Esophagus squamous epithelium (tissue), 5 donors: ENCODE measurements at regions not wholly inside any gene's neighbourhood (a gene's known extent, or its start where the extent isn't known, plus 50 kb on each side); places are given as distances from the start of the nearest gene placed in this dataset.

ENCODE experiments used
- DNase-seq: peaks from one replicate; lab custom pipeline; 2025; lab: John Stamatoyannopoulos, UW
- H3K27ac ChIP-seq, 4 donors: fragments of 200-600 bp; sonication (generic); one replicate each; pipeline ENCODE4 v1.5.1; 2016 to 2019; ENCODE audit warnings: mild to moderate bottlenecking in 1 of 4
- H3K27me3 ChIP-seq, 4 donors: fragments of 200-600 bp; sonication (generic); 1 replicate in 3 of 4; 2 replicates in 1 of 4; pipeline versions ENCODE4 v1.5.1 to v1.6.0; 2017 to 2021; ENCODE audit warnings: antibody characterized with exemption in 1 of 4
- H3K36me3 ChIP-seq, 3 donors: fragments of 200-600 bp; sonication (generic); one replicate each; pipeline ENCODE4 v1.5.1; 2016 to 2019
- H3K4me1 ChIP-seq, 3 donors: fragments of 200-600 bp; sonication (generic); one replicate each; pipeline ENCODE4 v1.5.1; 2017 to 2019
- H3K4me3 ChIP-seq, 4 donors: fragments of 200-600 bp; sonication (generic); 1 replicate in 3 of 4; 2 replicates in 1 of 4; pipeline ENCODE4 v1.5.1; 2016 to 2019; ENCODE audit warnings: mild to moderate bottlenecking in 2 of 4, moderate library complexity in 1 of 4
- H3K9me3 ChIP-seq, 3 donors: fragments of 200-600 bp; sonication (generic); one replicate each; pipeline ENCODE4 v1.5.1; 2016 to 2019
- POLR2A ChIP-seq, 4 donors: fragments of 450-650 bp; IDR thresholded peaks; one replicate each; pipeline ENCODE4 v1.6.1; 2017; ENCODE audit warnings: antibody characterized with exemption in 4 of 4, mild to moderate bottlenecking in 4 of 4, moderate library complexity in 3 of 4
- WGBS, 2 donors: methylation state at CpG; one replicate each; pipeline ENCODE4 v1.1.5; 2018; 5-methylcytosine and 5-hydroxymethylcytosine counted together
- intact Hi-C: fragments of 100-400 bp; cut with DNase I; formaldehyde crosslinking; loops from one replicate; pipeline ENCODE4 v1.15.0; 2022
- TF ChIP-seq, protein P1 (sequence below), 6 experiments: fragments of 450-650 bp in 4 of 6; fragments of 200-600 bp in 2 of 6; sonication (generic) in 2 of 6; IDR thresholded peaks; one replicate each; pipeline ENCODE4 v1.5.1; 2016 to 2019; ENCODE audit warnings: antibody characterized with exemption in 6 of 6, mild to moderate bottlenecking in 4 of 6, moderate library complexity in 4 of 6
- donor health status: DM: yes; HTN: yes; CAD: no.

DNA sequence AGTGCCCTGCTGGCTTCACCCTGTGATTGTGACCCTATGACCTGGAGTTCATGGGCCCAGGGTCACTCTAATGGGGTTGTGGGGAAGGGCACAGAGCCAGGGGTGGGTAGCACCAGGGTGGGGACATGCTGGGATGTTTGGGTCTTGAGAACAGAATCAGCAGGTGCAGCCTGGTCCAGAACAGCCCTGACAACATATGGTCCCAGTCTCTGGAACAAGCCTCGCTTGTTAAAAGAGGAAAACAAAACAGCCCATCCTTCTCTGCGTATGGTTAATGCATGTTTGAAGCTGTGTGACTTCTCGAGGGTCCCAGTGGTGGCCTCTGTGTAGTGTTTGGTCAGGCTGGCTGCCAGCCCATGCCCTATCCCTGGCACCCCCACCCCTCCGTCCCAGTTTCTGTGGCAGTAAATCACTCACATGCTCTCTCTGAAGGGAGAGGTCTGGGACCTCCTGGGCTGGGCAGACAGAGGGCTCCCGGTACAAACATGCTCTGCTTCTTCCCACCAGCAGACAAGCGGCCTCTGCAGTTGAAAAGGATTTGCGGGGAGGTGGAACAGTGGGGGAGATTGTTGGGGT lies 79.4 kb downstream of the FAM241B start:
- TF ChIP-seq POLR2A (IDR thresholded peaks at IDR 0.05) = no peak
- TF ChIP-seq, protein P1, sequence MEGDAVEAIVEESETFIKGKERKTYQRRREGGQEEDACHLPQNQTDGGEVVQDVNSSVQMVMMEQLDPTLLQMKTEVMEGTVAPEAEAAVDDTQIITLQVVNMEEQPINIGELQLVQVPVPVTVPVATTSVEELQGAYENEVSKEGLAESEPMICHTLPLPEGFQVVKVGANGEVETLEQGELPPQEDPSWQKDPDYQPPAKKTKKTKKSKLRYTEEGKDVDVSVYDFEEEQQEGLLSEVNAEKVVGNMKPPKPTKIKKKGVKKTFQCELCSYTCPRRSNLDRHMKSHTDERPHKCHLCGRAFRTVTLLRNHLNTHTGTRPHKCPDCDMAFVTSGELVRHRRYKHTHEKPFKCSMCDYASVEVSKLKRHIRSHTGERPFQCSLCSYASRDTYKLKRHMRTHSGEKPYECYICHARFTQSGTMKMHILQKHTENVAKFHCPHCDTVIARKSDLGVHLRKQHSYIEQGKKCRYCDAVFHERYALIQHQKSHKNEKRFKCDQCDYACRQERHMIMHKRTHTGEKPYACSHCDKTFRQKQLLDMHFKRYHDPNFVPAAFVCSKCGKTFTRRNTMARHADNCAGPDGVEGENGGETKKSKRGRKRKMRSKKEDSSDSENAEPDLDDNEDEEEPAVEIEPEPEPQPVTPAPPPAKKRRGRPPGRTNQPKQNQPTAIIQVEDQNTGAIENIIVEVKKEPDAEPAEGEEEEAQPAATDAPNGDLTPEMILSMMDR (IDR thresholded peaks at IDR 0.05) = no peak
- 61 to 79% methylated on average over 4 to 6 of the region's 7 CpGs for WGBS, 2 donors
- intact Hi-C loops = no loop called here
- Histone ChIP-seq H3K36me3 (no peaks in the 10 kb centered on the region), H3K27me3 (peaks cover 0 to 19% (median 0%) of the 10 kb centered on the region in 4 donors), H3K27ac (no peak overlapping the region), H3K9me3 (peaks cover 0 to 2% (median 0%) of the 10 kb centered on the region in 3 donors), H3K4me1 (no peaks in the 10 kb centered on the region), H3K4me3 (no peak overlapping the region)
- no peak for DNase-seq

DNA sequence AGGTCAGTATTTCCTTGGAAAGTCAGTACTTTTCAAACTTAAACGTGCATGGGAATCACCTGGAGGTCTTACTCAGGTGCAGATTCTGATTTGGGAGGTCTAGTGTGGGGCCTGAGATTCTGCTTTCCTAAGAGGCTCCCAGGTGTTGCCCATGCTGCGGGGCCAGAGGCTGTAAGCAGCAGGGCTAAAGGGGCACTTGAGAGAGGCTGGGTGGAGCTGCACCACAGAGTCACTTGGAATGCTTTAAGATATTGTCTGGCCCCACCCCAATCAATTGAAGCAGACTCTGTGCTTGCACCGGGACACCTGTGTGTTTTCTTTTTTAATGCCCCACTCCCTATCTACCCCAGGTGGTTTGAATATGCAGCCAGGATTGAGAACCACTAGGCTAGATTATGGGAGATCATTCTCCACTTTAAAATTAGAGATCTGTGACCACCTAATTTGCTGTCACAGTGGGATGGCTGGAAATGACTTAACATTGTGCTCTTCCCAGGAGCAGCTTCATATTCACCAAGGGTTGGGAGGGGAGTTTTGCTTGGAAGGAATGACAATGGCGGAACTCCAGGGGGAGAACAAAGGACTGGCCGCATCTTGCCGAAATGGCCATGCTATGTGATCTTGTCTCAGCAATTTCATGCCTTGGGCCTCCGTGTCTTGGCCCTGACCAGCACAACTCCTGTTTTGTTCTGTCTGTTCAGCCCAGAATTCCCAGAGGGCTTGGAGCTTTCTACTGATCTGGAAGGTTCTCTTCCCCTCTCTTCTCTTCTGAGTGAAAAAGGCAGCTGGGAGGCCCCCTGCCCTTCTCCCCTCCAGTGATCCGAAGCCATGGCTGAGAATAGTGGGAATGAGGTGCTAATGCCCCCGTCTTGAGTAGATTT lies 80.2 kb downstream of the FAM241B start:
- H3K27me3 ChIP-seq = peaks cover 0 to 19% (median 0%) of the 10 kb centered on the region in 4 donors
- intact Hi-C loops = loop anchor here (10.0 kb wide), 1 partner anchor 195 kb away; no protein-coding TSS in a partner anchor
- 66 to 77% methylated on average over 6 to 9 of the region's 9 CpGs for WGBS, 2 donors
- DNase-seq = no peak
- H3K27ac ChIP-seq = no peak overlapping the region
- H3K4me3 ChIP-seq = no peak overlapping the region
- no peaks in the 10 kb centered on the region for H3K36me3 ChIP-seq
- no peaks in the 10 kb centered on the region for H3K9me3 ChIP-seq
- no peaks in the 10 kb centered on the region for H3K4me1 ChIP-seq
- no peak for TF ChIP-seq POLR2A (IDR thresholded peaks at IDR 0.05)
- TF ChIP-seq, protein P1 (IDR thresholded peaks at IDR 0.05) = no peak

DNA sequence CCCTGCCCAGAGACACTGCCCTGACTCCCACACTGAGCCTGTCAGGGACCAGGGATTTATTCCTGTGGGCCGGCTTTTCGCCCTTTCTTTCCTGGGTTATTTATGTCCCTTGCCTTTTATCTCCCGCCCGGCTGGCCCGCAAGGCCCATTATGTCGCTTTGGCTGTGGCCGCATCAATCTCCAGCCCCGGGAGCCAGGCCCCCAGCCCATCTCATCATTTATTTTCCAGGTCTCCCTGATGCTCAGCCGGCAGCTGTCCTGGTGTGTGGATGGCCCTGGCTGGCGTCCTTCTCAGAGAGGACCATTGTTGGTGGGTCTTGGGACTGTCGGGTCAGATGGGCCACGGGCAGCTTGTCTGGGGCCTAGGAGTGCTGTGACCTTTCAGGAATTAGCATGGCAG lies 82.3 kb downstream of the FAM241B start:
- DNase-seq = no peak

DNA sequence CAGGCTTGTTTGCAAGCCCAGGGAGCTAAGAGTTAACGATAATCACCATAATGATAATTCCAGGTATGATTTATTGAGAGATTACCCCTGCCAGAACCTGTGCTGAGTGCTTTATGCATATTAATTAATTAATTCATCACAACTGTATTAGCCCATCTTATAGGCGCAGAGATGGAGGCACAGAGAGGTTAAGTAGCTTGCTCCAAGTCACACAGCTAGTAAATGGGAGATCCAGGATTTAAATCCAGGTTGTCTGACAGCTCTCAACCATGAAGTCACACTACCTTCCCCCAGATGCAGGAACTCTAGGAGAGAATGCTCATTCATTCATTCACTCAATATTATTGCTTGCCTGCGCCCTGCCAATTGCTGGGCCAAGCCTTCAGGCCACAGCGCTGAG lies 84.5 kb downstream of the FAM241B start:
- TF ChIP-seq, protein P1 (IDR thresholded peaks at IDR 0.05) = no peak
- no peak for TF ChIP-seq POLR2A (IDR thresholded peaks at IDR 0.05)
- Histone ChIP-seq H3K27me3 (peaks cover 0 to 12% (median 0%) of the 10 kb centered on the region in 4 donors), H3K27ac (no peak overlapping the region), H3K4me3 (no peak overlapping the region), H3K9me3 (no peaks in the 10 kb centered on the region), H3K36me3 (no peaks in the 10 kb centered on the region), H3K4me1 (no peaks in the 10 kb centered on the region)
- WGBS, 2 donors = 71 to 95% methylated on average over 3 to 4 of the region's 4 CpGs
- intact Hi-C loops = loop anchor here (10.0 kb wide), 1 partner anchor 200 kb away; no protein-coding TSS in a partner anchor
- DNase-seq = no peak

More for the DNA sequence above, 82.3 kb downstream of the FAM241B start:
- intact Hi-C loops = loop anchor here (10.0 kb wide), 1 partner anchor 198 kb away; no protein-coding TSS in a partner anchor
- no peak overlapping the region for H3K27ac ChIP-seq
- no peak for TF ChIP-seq POLR2A (IDR thresholded peaks at IDR 0.05)
- TF ChIP-seq, protein P1 (IDR thresholded peaks at IDR 0.05) = no peak
- H3K9me3 ChIP-seq = no peaks in the 10 kb centered on the region
- H3K36me3 ChIP-seq = no peaks in the 10 kb centered on the region
- H3K4me1 ChIP-seq = no peaks in the 10 kb centered on the region
- H3K4me3 ChIP-seq = no peak overlapping the region
- WGBS, 2 donors = 83 to 84% methylated on average over 9 to 11 of the region's 12 CpGs
- H3K27me3 ChIP-seq = peaks cover 0 to 17% (median 0%) of the 10 kb centered on the region in 4 donors
